Natural killer cell treated with Interleukin-12 subunit alpha and Interleukin-12 subunit beta and Interleukin-15 and Interleukin-18, amount 100 ng/mL, for 72 hours (primary cell): ENCODE measurements at regions not wholly inside any gene's neighbourhood (a gene's known extent, or its start where the extent isn't known, plus 50 kb on each side); places are given as distances from the start of the nearest gene placed in this dataset.

Experiments
- ATAC-seq, 2 donors: fragments of 150-1000 bp; cut with Tn5 transposase in 1 of 2; sonication (Bioruptor Pico), chemical (Tn5 transposase) in 1 of 2; 2 replicates each; pipeline ENCODE4 v1.10.0; 2021
- DNase-seq: peaks from one replicate; pipeline ENCODE4 v3.0.0; 2022; ENCODE audit warnings: low spot score
- H3K27ac Mint-ChIP-seq, 2 donors: 1 replicate in 1 of 2; 2 replicates in 1 of 2; pipeline ENCODE4 v1.8.0; 2022; ENCODE audit warnings: mixed read lengths in 2 of 2, mild to moderate bottlenecking in 1 of 2, moderate library complexity in 1 of 2
- H3K27me3 Mint-ChIP-seq, 2 donors: 1 replicate in 1 of 2; 2 replicates in 1 of 2; pipeline ENCODE4 v1.8.0; 2022; ENCODE audit warnings: mixed read lengths in 2 of 2
- H3K36me3 Mint-ChIP-seq: one replicate; pipeline ENCODE4 v1.8.0; 2022; ENCODE audit warnings: mixed read lengths
- H3K4me1 Mint-ChIP-seq, 2 donors: 1 replicate in 1 of 2; 2 replicates in 1 of 2; pipeline ENCODE4 v1.8.0; 2022; ENCODE audit warnings: low read depth in 2 of 2, mixed read lengths in 2 of 2, mild to moderate bottlenecking in 1 of 2
- H3K4me3 Mint-ChIP-seq: one replicate; pipeline ENCODE4 v1.8.0; 2022; ENCODE audit warnings: mixed read lengths
- H3K9me3 Mint-ChIP-seq: 2 replicates; pipeline ENCODE4 v1.8.0; 2022; ENCODE audit warnings: mixed read lengths

DNA sequence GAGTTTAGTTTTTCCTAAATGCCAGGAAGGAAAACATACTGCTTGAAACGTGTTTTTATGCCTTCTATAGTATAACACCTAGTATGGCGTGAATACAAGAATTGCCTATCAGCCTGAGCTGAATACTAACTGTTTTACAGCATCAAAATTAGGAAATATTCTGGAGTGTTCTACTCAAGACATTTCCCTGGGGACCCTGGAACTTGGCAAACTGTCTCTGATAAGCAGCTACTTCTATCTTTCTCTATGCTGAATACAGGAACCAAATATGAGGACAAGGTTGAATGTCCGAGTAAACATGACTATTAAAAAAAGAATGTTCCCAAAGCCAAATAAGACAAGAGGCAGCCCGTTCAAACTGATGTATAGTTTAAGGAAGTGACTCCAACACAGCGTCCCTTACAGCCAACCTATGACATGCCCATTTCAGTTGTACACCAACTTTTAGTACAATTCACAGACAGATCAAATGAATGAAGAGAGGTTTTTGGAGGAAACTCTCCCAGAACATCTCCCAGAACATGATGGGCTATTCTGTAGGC is 951.3 kb upstream of the ACVR2A start:
- Mint-ChIP-seq H3K4me3 (no peak overlapping the region), H3K27me3 (no peaks in the 10 kb centered on the region), H3K36me3 (peaks cover 4% of the 10 kb centered on the region), H3K4me1 (no peaks in the 10 kb centered on the region), H3K9me3 (peaks cover 20% of the 10 kb centered on the region), H3K27ac (no peak overlapping the region)
- no peak for DNase-seq
- no peak for ATAC-seq

DNA sequence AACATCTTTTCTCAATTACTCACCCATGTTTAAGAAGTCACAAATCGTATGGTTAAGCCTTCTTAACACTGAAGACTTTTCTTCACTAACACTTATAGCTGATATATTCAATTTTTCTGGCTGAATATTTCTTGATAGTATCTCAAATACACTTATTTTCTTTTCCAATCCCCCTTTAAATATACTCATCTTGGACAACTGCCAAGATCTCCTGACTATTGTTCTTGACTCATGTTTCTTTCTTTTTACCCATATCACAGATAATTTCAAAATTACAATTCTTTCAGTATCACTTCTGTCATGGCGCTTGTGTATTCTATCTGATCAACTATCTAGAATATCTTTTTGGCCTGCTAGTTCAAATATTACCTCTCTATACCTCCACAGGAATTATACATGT is 954.3 kb upstream of the ACVR2A start:
- H3K27me3 Mint-ChIP-seq: no peaks in the 10 kb centered on the region

DNA sequence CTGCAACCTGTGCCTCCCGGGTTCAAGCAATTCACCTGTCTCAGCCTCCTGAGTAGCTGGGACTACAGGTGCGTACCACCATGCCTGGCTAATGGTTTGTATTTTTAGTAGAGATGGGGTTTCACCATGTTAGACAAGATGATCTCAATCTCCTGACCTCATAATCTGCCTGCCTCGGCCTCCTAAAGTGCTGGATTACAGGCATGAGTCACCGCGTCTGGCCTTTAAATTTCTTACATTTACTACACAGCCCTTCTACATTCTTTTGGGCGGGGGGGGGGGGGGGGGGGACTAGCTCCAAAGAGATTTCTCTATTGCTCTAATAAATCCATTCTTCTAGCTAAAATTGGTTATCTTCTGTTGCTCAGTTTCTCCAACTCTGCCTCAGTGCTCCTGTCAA is 964.9 kb upstream of the ACVR2A start:
- no peaks in the 10 kb centered on the region for H3K4me1 Mint-ChIP-seq
- H3K36me3 Mint-ChIP-seq: no peaks in the 10 kb centered on the region
- DNase-seq: no peak
- H3K4me3 Mint-ChIP-seq: no peak overlapping the region
- no peaks in the 10 kb centered on the region for H3K27me3 Mint-ChIP-seq
- no peak for ATAC-seq
- H3K9me3 Mint-ChIP-seq: peaks cover 18% of the 10 kb centered on the region
- H3K27ac Mint-ChIP-seq: no peak overlapping the region

More for the DNA sequence above, 954.3 kb upstream of the ACVR2A start:
- no peaks in the 10 kb centered on the region for H3K4me1 Mint-ChIP-seq
- H3K27ac Mint-ChIP-seq: no peak overlapping the region
- H3K9me3 Mint-ChIP-seq: peaks cover 4% of the 10 kb centered on the region
- no peak for DNase-seq
- no peak overlapping the region for H3K4me3 Mint-ChIP-seq
- H3K36me3 Mint-ChIP-seq: no peaks in the 10 kb centered on the region
- ATAC-seq: no peak

DNA sequence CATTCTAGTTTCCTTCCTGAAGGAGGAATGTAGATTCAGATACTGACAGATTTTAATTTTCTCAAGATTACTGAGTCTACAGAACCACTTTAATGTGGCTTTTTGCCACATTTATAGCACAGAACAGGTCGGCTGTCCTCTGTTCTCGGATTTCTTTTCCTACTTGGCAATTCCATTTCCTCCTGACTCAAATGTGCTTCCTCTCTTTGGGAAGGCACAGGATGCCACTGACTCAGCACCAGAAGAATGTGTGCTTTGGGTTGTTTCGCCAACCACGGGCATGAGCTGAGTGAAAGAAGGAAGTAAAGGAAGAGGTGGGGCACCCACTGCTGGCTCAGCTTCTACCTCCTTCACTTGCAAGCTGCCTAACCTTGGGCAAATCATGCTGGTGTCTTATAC is 970.6 kb upstream of the ACVR2A start:
- no peak overlapping the region for H3K4me3 Mint-ChIP-seq
- no peak overlapping the region for H3K27ac Mint-ChIP-seq
- no peaks in the 10 kb centered on the region for H3K4me1 Mint-ChIP-seq
- no peak for DNase-seq
- H3K27me3 Mint-ChIP-seq: no peaks in the 10 kb centered on the region
- no peak for ATAC-seq
- no peaks in the 10 kb centered on the region for H3K36me3 Mint-ChIP-seq
- peaks cover 13% of the 10 kb centered on the region for H3K9me3 Mint-ChIP-seq

GRCh38 chr2:146873646-146874259 is 971.1 kb upstream of the ACVR2A start:
- no peaks in the 10 kb centered on the region for H3K36me3 Mint-ChIP-seq
- no peak overlapping the region for H3K4me3 Mint-ChIP-seq
- no peaks in the 10 kb centered on the region for H3K4me1 Mint-ChIP-seq
- peaks cover 11% of the 10 kb centered on the region for H3K9me3 Mint-ChIP-seq
- ATAC-seq (no peak), DNase-seq (no peak)
- H3K27ac Mint-ChIP-seq: no peak overlapping the region
- H3K27me3 Mint-ChIP-seq: no peaks in the 10 kb centered on the region

DNA sequence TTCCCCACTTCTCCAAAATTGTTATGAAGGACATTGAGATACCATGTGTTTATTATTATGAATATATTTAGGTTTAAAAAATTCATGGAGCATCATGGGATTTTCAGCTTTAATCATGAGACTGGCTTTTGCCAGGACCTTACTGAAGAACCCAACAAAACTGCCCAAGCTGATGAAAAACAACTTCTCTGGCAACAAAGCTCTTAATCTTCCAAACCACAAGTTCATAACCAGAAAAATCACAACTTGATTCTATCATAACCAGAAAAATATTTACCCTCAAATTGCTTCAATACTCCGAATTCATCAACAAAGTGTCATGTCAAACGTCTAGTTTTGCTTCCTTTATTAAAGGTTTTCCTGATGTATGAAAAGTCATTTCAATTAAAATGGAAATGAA is 971.8 kb upstream of the ACVR2A start:
- no peaks in the 10 kb centered on the region for H3K4me1 Mint-ChIP-seq
- peaks cover 11% of the 10 kb centered on the region for H3K9me3 Mint-ChIP-seq
- no peak overlapping the region for H3K27ac Mint-ChIP-seq
- no peak overlapping the region for H3K4me3 Mint-ChIP-seq
- no peak for DNase-seq
- no peaks in the 10 kb centered on the region for H3K27me3 Mint-ChIP-seq
- ATAC-seq: no peak
- no peaks in the 10 kb centered on the region for H3K36me3 Mint-ChIP-seq

DNA sequence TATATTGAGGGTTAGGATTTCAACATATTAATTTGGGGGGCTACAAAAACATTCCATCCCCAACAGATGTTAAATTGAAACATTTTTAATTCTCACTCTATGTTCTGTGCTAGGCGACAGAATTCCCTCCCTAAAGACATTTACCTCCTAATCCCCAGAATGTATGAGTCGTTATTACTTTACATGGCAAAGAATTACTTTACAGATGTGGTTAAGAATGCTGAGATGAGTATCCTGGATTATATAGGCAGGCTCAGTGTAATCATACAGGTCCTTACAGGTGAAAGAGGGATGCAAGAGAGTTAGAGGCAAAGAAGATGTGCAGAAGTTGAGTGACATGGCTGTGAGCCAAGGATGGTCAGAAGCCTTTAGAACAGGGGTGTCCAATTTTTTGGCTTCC is 974.1 kb upstream of the ACVR2A start:
- Mint-ChIP-seq H3K4me3 (no peak overlapping the region), H3K4me1 (no peaks in the 10 kb centered on the region), H3K27me3 (no peaks in the 10 kb centered on the region), H3K36me3 (no peaks in the 10 kb centered on the region), H3K27ac (no peak overlapping the region), H3K9me3 (peaks cover 7% of the 10 kb centered on the region)
- DNase-seq (no peak), ATAC-seq (no peak)

DNA sequence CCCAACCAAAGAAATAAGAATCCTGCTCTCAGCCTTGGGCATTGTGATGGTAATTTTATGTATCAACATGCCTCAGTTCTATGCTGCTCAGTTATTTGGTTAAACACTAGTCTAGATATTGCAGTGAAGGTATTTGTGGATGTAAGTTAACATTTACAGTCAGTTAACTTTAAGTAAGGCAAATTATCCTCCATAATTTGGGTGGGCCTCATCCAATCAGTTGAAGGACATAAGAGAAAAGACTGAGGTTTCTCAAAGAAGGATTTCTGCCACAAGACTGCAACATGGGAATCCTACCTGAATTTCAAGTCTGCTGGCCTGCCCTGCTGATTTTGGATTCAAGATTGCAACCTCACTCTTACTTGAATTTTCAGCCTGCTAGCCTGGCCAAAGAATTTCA is 975.5 kb upstream of the ACVR2A start:
- Mint-ChIP-seq H3K27me3 (no peaks in the 10 kb centered on the region), H3K4me3 (no peak overlapping the region), H3K4me1 (no peaks in the 10 kb centered on the region), H3K36me3 (peaks cover 4% of the 10 kb centered on the region), H3K9me3 (peaks cover 12% of the 10 kb centered on the region), H3K27ac (no peak overlapping the region)
- DNase-seq (no peak), ATAC-seq (no peak)

GRCh38 chr2:146868051-146868450 is 976.8 kb upstream of the ACVR2A start:
- Mint-ChIP-seq H3K36me3 (peaks cover 4% of the 10 kb centered on the region), H3K4me1 (no peaks in the 10 kb centered on the region), H3K27ac (no peak overlapping the region), H3K4me3 (no peak overlapping the region), H3K27me3 (no peaks in the 10 kb centered on the region), H3K9me3 (peaks cover 12% of the 10 kb centered on the region)
- no peak for ATAC-seq
- no peak for DNase-seq

GRCh38 chr2:146867477-146867986 is 977.3 kb upstream of the ACVR2A start:
- H3K36me3 Mint-ChIP-seq: peaks cover 4% of the 10 kb centered on the region
- no peak overlapping the region for H3K27ac Mint-ChIP-seq
- H3K27me3 Mint-ChIP-seq: no peaks in the 10 kb centered on the region
- DNase-seq: no peak
- no peak for ATAC-seq
- no peak overlapping the region for H3K4me3 Mint-ChIP-seq
- H3K9me3 Mint-ChIP-seq: peaks cover 12% of the 10 kb centered on the region
- H3K4me1 Mint-ChIP-seq: no peaks in the 10 kb centered on the region

- Mint-ChIP-seq H3K27ac (no peak overlapping the region), H3K4me3 (no peak overlapping the region), H3K4me1 (no peaks in the 10 kb centered on the region), H3K9me3 (peaks cover 15% of the 10 kb centered on the region), H3K36me3 (no peaks in the 10 kb centered on the region), H3K27me3 (no peaks in the 10 kb centered on the region)
- ATAC-seq (no peak), DNase-seq (no peak)
These were observed 990.9 kb upstream of the ACVR2A start for GRCh38 chr2:146853741-146854444.

DNA sequence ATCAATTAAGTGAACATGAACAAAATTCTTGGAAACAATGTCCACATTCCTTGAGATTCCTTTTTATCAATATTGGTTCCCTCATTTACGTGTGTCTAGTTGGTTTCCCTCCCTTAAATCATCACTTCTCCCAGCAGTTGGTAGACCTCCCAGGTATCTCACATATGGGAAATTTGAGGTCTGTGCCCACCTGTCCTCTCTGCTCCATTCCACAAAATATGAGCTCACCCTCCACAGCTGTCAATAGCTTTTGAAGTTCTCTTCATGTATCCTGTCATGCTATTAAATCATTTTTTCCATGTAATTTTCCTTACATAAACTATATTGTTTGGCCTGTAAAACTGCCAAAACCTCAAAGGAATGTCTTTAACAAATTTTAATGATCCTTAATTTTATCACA is 992.2 kb upstream of the ACVR2A start:
- no peaks in the 10 kb centered on the region for H3K4me1 Mint-ChIP-seq
- no peak overlapping the region for H3K27ac Mint-ChIP-seq
- no peak for DNase-seq

DNA sequence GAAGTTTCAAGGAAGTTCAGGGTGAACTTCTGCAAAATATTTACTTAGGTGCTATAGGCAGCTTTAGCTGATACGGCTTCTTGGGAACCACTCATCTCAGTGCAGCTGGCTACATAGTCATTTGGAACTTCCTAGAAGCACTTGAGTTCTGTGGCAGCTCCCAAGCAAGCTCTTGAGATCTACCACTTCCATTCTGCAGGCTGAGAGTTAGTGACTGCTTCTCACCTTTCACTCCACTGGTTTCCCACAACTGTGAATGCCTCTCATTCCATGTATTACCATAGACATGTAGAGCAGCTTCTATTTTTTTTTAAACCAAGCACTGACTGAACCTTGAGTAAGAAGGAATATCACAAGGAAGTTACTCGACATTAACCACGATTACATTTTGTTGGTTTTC is 994.1 kb upstream of the ACVR2A start:
- Mint-ChIP-seq H3K27ac (no peak overlapping the region), H3K4me3 (no peak overlapping the region), H3K4me1 (no peaks in the 10 kb centered on the region), H3K9me3 (peaks cover 10% of the 10 kb centered on the region), H3K36me3 (no peaks in the 10 kb centered on the region), H3K27me3 (no peaks in the 10 kb centered on the region)
- ATAC-seq (no peak), DNase-seq (no peak)

More for the DNA sequence above, 992.2 kb upstream of the ACVR2A start:
- Mint-ChIP-seq H3K4me3 (no peak overlapping the region), H3K27me3 (no peaks in the 10 kb centered on the region), H3K36me3 (no peaks in the 10 kb centered on the region), H3K9me3 (peaks cover 10% of the 10 kb centered on the region)
- no peak for ATAC-seq

DNA sequence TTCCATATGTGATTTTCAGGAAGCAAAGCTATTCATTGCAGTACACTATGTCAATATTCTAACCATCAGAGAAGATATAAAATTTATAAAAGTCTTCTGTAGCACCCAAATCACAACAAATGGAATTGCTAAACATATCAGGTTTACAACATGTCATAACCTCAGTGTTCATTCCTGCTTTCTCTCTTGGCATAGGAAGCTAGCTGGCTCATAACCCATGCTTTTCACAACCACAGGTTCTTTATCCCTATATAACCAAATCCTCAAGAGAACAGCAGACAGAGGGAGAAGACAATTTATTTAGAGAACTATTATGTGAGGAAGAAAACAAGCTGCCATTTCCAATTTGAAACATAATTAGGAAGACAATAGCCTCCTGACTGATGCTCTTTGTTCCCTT is 997.0 kb upstream of the ACVR2A start:
- Mint-ChIP-seq H3K36me3 (no peaks in the 10 kb centered on the region), H3K27me3 (no peaks in the 10 kb centered on the region), H3K4me1 (no peaks in the 10 kb centered on the region), H3K4me3 (no peak overlapping the region), H3K27ac (no peak overlapping the region), H3K9me3 (peaks cover 10% of the 10 kb centered on the region)
- ATAC-seq (no peak), DNase-seq (no peak)
